ENCODE measurements at regions not wholly inside any gene's neighbourhood (a gene's known extent, or its start where the extent isn't known, plus 50 kb on each side); places are given as distances from the start of the nearest gene placed in this dataset.

GRCh38 chr7:81623251-81623855 is 146.5 kb downstream of the HGF start:
- Mint-ChIP-seq H3K27ac (no peak overlapping the region), H3K4me3 (no peak overlapping the region), H3K9me3 (peaks cover 0 to 17% (median 0%) of the 10 kb centered on the region in 11 donors), H3K4me1 (no peaks in the 10 kb centered on the region), H3K36me3 (no peaks in the 10 kb centered on the region), H3K27me3 (no peaks in the 10 kb centered on the region)
- ChIA-PET CTCF (no interaction called here), POLR2A (no interaction called here)
- DNase-seq (no peak), ATAC-seq (no peak)
- H3K27me3 ChIP-seq (ENCODE audit: control insufficient read depth in 2 of 2, insufficient read depth in 2 of 2, low read length in 2 of 2): no peaks in the 10 kb centered on the region
- no peaks in the 10 kb centered on the region for H3K36me3 ChIP-seq (ENCODE audit: control insufficient read depth in 2 of 3, insufficient read depth in 3 of 3, low read length in 3 of 3)
- no peak overlapping the region for H3K4me3 ChIP-seq (ENCODE audit: low read length)
- no peaks in the 10 kb centered on the region for H3K9me3 ChIP-seq (ENCODE audit: control insufficient read depth in 2 of 3, low read length in 3 of 3)
- no peak overlapping the region for H3K27ac ChIP-seq (ENCODE audit: low read depth, low read length)
- intact Hi-C loops (cut with micrococcal nuclease): loop anchor here in 1 of 2 donors (10.0 kb wide), 1 partner anchor 59 kb away; no protein-coding TSS in a partner anchor
- H3K4me1 ChIP-seq (ENCODE audit: control insufficient read depth in 2 of 2, insufficient read depth in 2 of 2, low read length in 2 of 2): no peaks in the 10 kb centered on the region

GRCh38 chr7:81621893-81622292 is 148.0 kb downstream of the HGF start:
- Histone ChIP-seq H3K27me3 (ENCODE audit: control insufficient read depth in 2 of 2, insufficient read depth in 2 of 2, low read length in 2 of 2) (no peaks in the 10 kb centered on the region), H3K9me3 (ENCODE audit: control insufficient read depth in 2 of 3, low read length in 3 of 3) (no peaks in the 10 kb centered on the region), H3K27ac (ENCODE audit: low read depth, low read length) (no peak overlapping the region), H3K36me3 (ENCODE audit: control insufficient read depth in 2 of 3, insufficient read depth in 3 of 3, low read length in 3 of 3) (no peaks in the 10 kb centered on the region), H3K4me3 (ENCODE audit: low read length) (no peak overlapping the region), H3K4me1 (ENCODE audit: control insufficient read depth in 2 of 2, insufficient read depth in 2 of 2, low read length in 2 of 2) (no peaks in the 10 kb centered on the region)
- no peaks in the 10 kb centered on the region for H3K27me3 Mint-ChIP-seq
- no peak overlapping the region for H3K4me3 Mint-ChIP-seq
- H3K9me3 Mint-ChIP-seq: peaks cover 0 to 17% (median 0%) of the 10 kb centered on the region in 11 donors
- H3K27ac Mint-ChIP-seq: no peak overlapping the region
- no peaks in the 10 kb centered on the region for H3K36me3 Mint-ChIP-seq
- POLR2A ChIA-PET: no interaction called here
- CTCF ChIA-PET: no interaction called here
- intact Hi-C loops (cut with micrococcal nuclease): loop anchor here in 1 of 2 donors (10.0 kb wide), 1 partner anchor 57 kb away; no protein-coding TSS in a partner anchor
- no peak for ATAC-seq
- H3K4me1 Mint-ChIP-seq: no peaks in the 10 kb centered on the region
- no peak for DNase-seq

GRCh38 chr7:81618396-81619014 is 151.3 kb downstream of the HGF start:
- ATAC-seq (no peak), DNase-seq (no peak)
- intact Hi-C loops (cut with micrococcal nuclease): no loop called here
- Mint-ChIP-seq H3K27me3 (no peaks in the 10 kb centered on the region), H3K36me3 (no peaks in the 10 kb centered on the region), H3K27ac (no peak overlapping the region), H3K4me3 (no peak overlapping the region), H3K9me3 (peaks cover 0 to 19% (median 0%) of the 10 kb centered on the region in 11 donors), H3K4me1 (no peaks in the 10 kb centered on the region)
- H3K4me3 ChIP-seq (ENCODE audit: low read length): no peak overlapping the region
- ChIA-PET POLR2A (no interaction called here), CTCF (no interaction called here)
- H3K4me1 ChIP-seq (ENCODE audit: control insufficient read depth in 2 of 2, insufficient read depth in 2 of 2, low read length in 2 of 2): no peaks in the 10 kb centered on the region
- H3K36me3 ChIP-seq (ENCODE audit: control insufficient read depth in 2 of 3, insufficient read depth in 3 of 3, low read length in 3 of 3): no peaks in the 10 kb centered on the region
- H3K27me3 ChIP-seq (ENCODE audit: control insufficient read depth in 2 of 2, insufficient read depth in 2 of 2, low read length in 2 of 2): no peaks in the 10 kb centered on the region
- H3K27ac ChIP-seq (ENCODE audit: low read depth, low read length): no peak overlapping the region
- H3K9me3 ChIP-seq (ENCODE audit: control insufficient read depth in 2 of 3, low read length in 3 of 3): no peaks in the 10 kb centered on the region

- Mint-ChIP-seq H3K27me3 (no peaks in the 10 kb centered on the region), H3K27ac (no peak overlapping the region), H3K4me3 (no peak overlapping the region), H3K4me1 (no peaks in the 10 kb centered on the region), H3K9me3 (peaks cover 0 to 9% (median 0%) of the 10 kb centered on the region in 11 donors), H3K36me3 (no peaks in the 10 kb centered on the region)
- H3K36me3 ChIP-seq (ENCODE audit: control insufficient read depth in 2 of 3, insufficient read depth in 3 of 3, low read length in 3 of 3): no peaks in the 10 kb centered on the region
- no peaks in the 10 kb centered on the region for H3K9me3 ChIP-seq (ENCODE audit: control insufficient read depth in 2 of 3, low read length in 3 of 3)
- H3K4me1 ChIP-seq (ENCODE audit: control insufficient read depth in 2 of 2, insufficient read depth in 2 of 2, low read length in 2 of 2): no peaks in the 10 kb centered on the region
- no peak overlapping the region for H3K4me3 ChIP-seq (ENCODE audit: low read length)
- ATAC-seq: no peak
- intact Hi-C loops (cut with micrococcal nuclease): no loop called here
- DNase-seq: no peak
- no peaks in the 10 kb centered on the region for H3K27me3 ChIP-seq (ENCODE audit: control insufficient read depth in 2 of 2, insufficient read depth in 2 of 2, low read length in 2 of 2)
- ChIA-PET CTCF (no interaction called here), POLR2A (no interaction called here)
- no peak overlapping the region for H3K27ac ChIP-seq (ENCODE audit: low read depth, low read length)
These were observed 152.9 kb downstream of the HGF start for GRCh38 chr7:81616951-81617350.

DNA sequence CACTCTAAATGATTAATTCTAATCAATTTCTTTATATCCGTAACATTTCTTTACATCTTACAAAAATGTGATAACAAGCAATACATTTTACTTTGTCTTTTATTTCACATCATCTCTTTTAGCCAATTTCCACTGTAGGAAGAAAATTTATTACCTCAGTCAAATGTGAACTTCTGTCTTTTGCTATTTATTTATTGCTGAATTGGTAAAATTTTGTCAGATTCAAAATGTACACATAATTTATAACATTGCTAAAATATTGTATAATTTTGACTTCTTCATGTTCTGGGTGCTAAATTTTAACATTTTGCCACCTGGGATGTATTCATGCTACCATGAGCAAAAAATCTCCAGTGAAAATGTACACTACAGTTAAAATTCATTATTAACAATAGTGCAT is 158.0 kb downstream of the HGF start:
- CTCF ChIA-PET: no interaction called here
- intact Hi-C loops (cut with micrococcal nuclease): no loop called here
- no peak overlapping the region for H3K4me3 Mint-ChIP-seq

DNA sequence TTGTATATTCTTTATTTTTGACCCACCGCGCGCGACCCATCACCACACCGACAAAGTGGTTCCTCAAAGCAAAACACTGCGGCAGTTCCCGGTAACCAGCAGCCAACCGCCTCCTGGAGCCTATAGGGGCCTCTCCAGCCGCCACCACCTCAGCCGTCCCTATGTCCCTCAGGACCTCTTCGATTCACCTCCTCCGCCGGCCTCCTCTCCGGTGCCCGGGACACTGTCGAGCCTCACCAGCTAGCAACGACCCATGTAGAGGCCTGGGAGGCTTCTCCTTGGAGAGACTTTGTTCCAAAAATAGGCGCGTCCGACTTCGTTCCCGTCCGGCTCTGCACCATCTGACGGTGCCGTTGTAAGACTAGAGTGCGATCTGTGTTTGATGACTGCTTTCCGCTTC is 158.8 kb downstream of the HGF start:
- CTCF ChIA-PET: no interaction called here
- Histone ChIP-seq H3K4me1 (ENCODE audit: control insufficient read depth in 2 of 2, insufficient read depth in 2 of 2, low read length in 2 of 2) (no peaks in the 10 kb centered on the region), H3K4me3 (ENCODE audit: low read length) (no peak overlapping the region), H3K27me3 (ENCODE audit: control insufficient read depth in 2 of 2, insufficient read depth in 2 of 2, low read length in 2 of 2) (no peaks in the 10 kb centered on the region), H3K9me3 (ENCODE audit: control insufficient read depth in 2 of 3, low read length in 3 of 3) (no peaks in the 10 kb centered on the region), H3K36me3 (ENCODE audit: control insufficient read depth in 2 of 3, insufficient read depth in 3 of 3, low read length in 3 of 3) (no peaks in the 10 kb centered on the region), H3K27ac (ENCODE audit: low read depth, low read length) (no peak overlapping the region)
- no peak for ATAC-seq
- H3K36me3 Mint-ChIP-seq: no peaks in the 10 kb centered on the region
- no peak overlapping the region for H3K4me3 Mint-ChIP-seq
- H3K4me1 Mint-ChIP-seq: no peaks in the 10 kb centered on the region
- H3K9me3 Mint-ChIP-seq: peaks cover 0 to 6% (median 0%) of the 10 kb centered on the region in 11 donors
- POLR2A ChIA-PET: no interaction called here
- H3K27me3 Mint-ChIP-seq: no peaks in the 10 kb centered on the region
- intact Hi-C loops (cut with micrococcal nuclease): no loop called here
- no peak for DNase-seq
- no peak overlapping the region for H3K27ac Mint-ChIP-seq

More for the DNA sequence above, 158.0 kb downstream of the HGF start:
- peaks cover 0 to 6% (median 0%) of the 10 kb centered on the region in 11 donors for H3K9me3 Mint-ChIP-seq
- no peaks in the 10 kb centered on the region for H3K4me1 Mint-ChIP-seq
- Histone ChIP-seq H3K4me3 (ENCODE audit: low read length) (no peak overlapping the region), H3K27me3 (ENCODE audit: control insufficient read depth in 2 of 2, insufficient read depth in 2 of 2, low read length in 2 of 2) (no peaks in the 10 kb centered on the region), H3K36me3 (ENCODE audit: control insufficient read depth in 2 of 3, insufficient read depth in 3 of 3, low read length in 3 of 3) (no peaks in the 10 kb centered on the region), H3K4me1 (ENCODE audit: control insufficient read depth in 2 of 2, insufficient read depth in 2 of 2, low read length in 2 of 2) (no peaks in the 10 kb centered on the region), H3K9me3 (ENCODE audit: control insufficient read depth in 2 of 3, low read length in 3 of 3) (no peaks in the 10 kb centered on the region), H3K27ac (ENCODE audit: low read depth, low read length) (no peak overlapping the region)
- ATAC-seq (no peak), DNase-seq (no peak)
- POLR2A ChIA-PET: no interaction called here
- no peak overlapping the region for H3K27ac Mint-ChIP-seq
- no peaks in the 10 kb centered on the region for H3K27me3 Mint-ChIP-seq
- no peaks in the 10 kb centered on the region for H3K36me3 Mint-ChIP-seq

GRCh38 chr7:81608748-81609382 is 161.0 kb downstream of the HGF start:
- H3K9me3 ChIP-seq (ENCODE audit: control insufficient read depth in 2 of 3, low read length in 3 of 3): no peaks in the 10 kb centered on the region
- H3K4me1 ChIP-seq (ENCODE audit: control insufficient read depth in 2 of 2, insufficient read depth in 2 of 2, low read length in 2 of 2): no peaks in the 10 kb centered on the region
- H3K4me3 Mint-ChIP-seq: no peak overlapping the region
- ChIA-PET POLR2A (no interaction called here), CTCF (no interaction called here)
- H3K27me3 ChIP-seq (ENCODE audit: control insufficient read depth in 2 of 2, insufficient read depth in 2 of 2, low read length in 2 of 2): no peaks in the 10 kb centered on the region
- no peaks in the 10 kb centered on the region for H3K27me3 Mint-ChIP-seq
- no peaks in the 10 kb centered on the region for H3K36me3 ChIP-seq (ENCODE audit: control insufficient read depth in 2 of 3, insufficient read depth in 3 of 3, low read length in 3 of 3)
- H3K4me3 ChIP-seq (ENCODE audit: low read length): no peak overlapping the region
- no peaks in the 10 kb centered on the region for H3K4me1 Mint-ChIP-seq
- intact Hi-C loops (cut with micrococcal nuclease): no loop called here
- H3K36me3 Mint-ChIP-seq: no peaks in the 10 kb centered on the region
- ATAC-seq: no peak
- peaks cover 0 to 4% (median 0%) of the 10 kb centered on the region in 11 donors for H3K9me3 Mint-ChIP-seq
- no peak overlapping the region for H3K27ac ChIP-seq (ENCODE audit: low read depth, low read length)
- H3K27ac Mint-ChIP-seq: no peak overlapping the region
- no peak for DNase-seq

Measured in naive thymus-derived CD4-positive, alpha-beta T cell (primary cell).